DOHH2 (cell line): ENCODE measurements at regions not wholly inside any gene's neighbourhood (a gene's known extent, or its start where the extent isn't known, plus 50 kb on each side); places are given as distances from the start of the nearest gene placed in this dataset.

Experiments
- H3F3A ChIP-seq: fragments of 200-600 bp; sonication (generic), shearing (Covaris generic); 2 replicates; pipeline ENCODE4 v1.6.0; 2016; ENCODE audit warnings: antibody characterized with exemption, mild to moderate bottlenecking; ENCODE audit not compliant: control insufficient read depth, insufficient read depth
- H3K27ac ChIP-seq: fragments of 200-600 bp; sonication (generic); 2 replicates; pipeline ENCODE4 v1.5.1; 2014; ENCODE audit warnings: low read depth, mild to moderate bottlenecking, low read length, moderate library complexity
- H3K27me3 ChIP-seq: fragments of 200-600 bp; sonication (generic); 2 replicates; pipeline ENCODE4 v1.6.1; 2014; ENCODE audit warnings: mild to moderate bottlenecking, low read length, mixed read lengths; ENCODE audit not compliant: control insufficient read depth
- H3K36me3 ChIP-seq: fragments of 200-600 bp; sonication (generic); 2 replicates; pipeline ENCODE4 v1.6.1; 2014; ENCODE audit warnings: mild to moderate bottlenecking, low read length, moderate library complexity, mixed read lengths; ENCODE audit not compliant: control insufficient read depth
- H3K4me1 ChIP-seq: fragments of 200-600 bp; sonication (generic); 2 replicates; pipeline ENCODE4 v1.6.1; 2014; ENCODE audit warnings: mild to moderate bottlenecking, low read length, mixed read lengths; ENCODE audit not compliant: control insufficient read depth
- H3K4me2 ChIP-seq: fragments of 200-600 bp; sonication (generic); 2 replicates; pipeline ENCODE4 v1.6.0; 2014; ENCODE audit warnings: mild to moderate bottlenecking, low read length, moderate library complexity
- H3K4me3 ChIP-seq: fragments of 200-600 bp; sonication (generic); 2 replicates; pipeline ENCODE4 v1.5.1; 2014; ENCODE audit warnings: mild to moderate bottlenecking, low read length, mixed read lengths
- H3K79me2 ChIP-seq: fragments of 200-600 bp; sonication (generic); 2 replicates; pipeline ENCODE4 v1.6.1; 2014; ENCODE audit warnings: mild to moderate bottlenecking, low read length, mixed read lengths; ENCODE audit not compliant: control insufficient read depth
- H3K9me2 ChIP-seq: fragments of 200-600 bp; sonication (generic); replicated peaks from 2 replicates; pipeline ENCODE4 v1.6.1; 2014; ENCODE audit warnings: mild to moderate bottlenecking, low read length, mixed read lengths; ENCODE audit not compliant: control insufficient read depth
- H3K9me3 ChIP-seq: fragments of 200-600 bp; sonication (generic); 2 replicates; pipeline ENCODE4 v1.6.1; 2014; ENCODE audit warnings: antibody characterized with exemption, low read length, mixed read lengths; ENCODE audit not compliant: control insufficient read depth, insufficient read depth
- H4K20me1 ChIP-seq: fragments of 200-600 bp; sonication (generic); 2 replicates; pipeline ENCODE4 v1.6.0; 2014; ENCODE audit warnings: low read depth, mild to moderate bottlenecking, antibody characterized with exemption, low read length, moderate library complexity; ENCODE audit not compliant: control insufficient read depth, insufficient read depth
- CTCF ChIP-seq: fragments of 200-600 bp; sonication (generic); IDR thresholded peaks from one replicate; pipeline ENCODE4 v1.5.1; 2014; ENCODE audit warnings: antibody characterized with exemption, mild to moderate bottlenecking, low read depth, low read length; ENCODE audit not compliant: poor library complexity, severe bottlenecking
- EZH2phosphoT487 ChIP-seq: fragments of 200-600 bp; sonication (generic); IDR thresholded peaks from 2 replicates; pipeline ENCODE4 v1.6.1; 2017; ENCODE audit warnings: borderline replicate concordance, mild to moderate bottlenecking, antibody characterized with exemption, low read length, moderate library complexity, mixed read lengths

- Histone ChIP-seq H3K27ac (no peak overlapping the region), H3K36me3 (no peaks in the 10 kb centered on the region), H3K4me1 (no peaks in the 10 kb centered on the region), H3K27me3 (no peaks in the 10 kb centered on the region), H3F3A (no peaks in the 10 kb centered on the region), H3K9me3 (no peaks in the 10 kb centered on the region), H3K9me2 (no peaks in the 10 kb centered on the region), H4K20me1 (no peaks in the 10 kb centered on the region), H3K79me2 (no peaks in the 10 kb centered on the region), H3K4me3 (no peak overlapping the region), H3K4me2 (no peak overlapping the region)
- TF ChIP-seq EZH2phosphoT487 (no peak), CTCF (no peak)
Measured at GRCh38 chr15:62377736-62378480, 212.8 kb upstream of the C2CD4B start.

DNA sequence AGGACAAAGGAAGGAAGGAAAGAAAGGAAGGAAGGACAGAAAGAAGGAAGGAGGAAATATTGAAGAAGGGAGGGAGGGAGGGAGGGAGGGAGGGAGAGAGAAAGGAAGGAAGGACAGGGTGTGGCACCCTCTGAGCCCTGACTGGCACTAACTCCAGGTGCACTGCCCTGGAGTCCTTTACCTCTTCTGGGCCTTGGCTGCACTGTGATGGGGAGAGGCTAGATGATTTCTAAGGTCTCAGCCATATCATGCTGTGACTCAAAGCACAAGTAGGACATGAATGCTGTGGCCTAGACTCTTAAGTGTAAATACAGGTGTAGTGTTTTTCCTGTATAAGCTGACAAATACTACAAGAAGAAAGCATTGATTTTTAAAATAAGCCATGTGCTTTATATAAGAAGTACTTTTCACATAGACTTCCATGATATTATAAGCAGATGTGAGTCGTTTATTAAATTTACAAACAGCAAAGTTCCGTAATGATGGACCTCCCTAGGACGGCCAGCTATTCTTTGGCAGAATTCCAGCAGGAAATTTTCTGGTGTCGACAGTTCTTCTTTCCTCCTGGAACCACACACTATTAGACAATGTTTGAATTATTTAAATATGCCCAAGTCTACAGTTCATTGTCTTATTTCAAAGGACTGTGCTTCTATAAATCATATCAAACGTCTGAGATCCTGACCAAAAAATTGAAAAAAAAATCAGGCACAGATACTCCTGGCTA is 213.8 kb upstream of the C2CD4B start:
- Histone ChIP-seq H3K36me3 (no peaks in the 10 kb centered on the region), H4K20me1 (no peaks in the 10 kb centered on the region), H3F3A (no peaks in the 10 kb centered on the region), H3K27me3 (no peaks in the 10 kb centered on the region; the same call in 1 of the 2 replicates), H3K9me2 (no peaks in the 10 kb centered on the region), H3K9me3 (no peaks in the 10 kb centered on the region), H3K79me2 (no peaks in the 10 kb centered on the region), H3K4me3 (no peak overlapping the region), H3K4me2 (no peak overlapping the region), H3K4me1 (no peaks in the 10 kb centered on the region), H3K27ac (no peak overlapping the region)
- TF ChIP-seq CTCF (no peak), EZH2phosphoT487 (no peak)

DNA sequence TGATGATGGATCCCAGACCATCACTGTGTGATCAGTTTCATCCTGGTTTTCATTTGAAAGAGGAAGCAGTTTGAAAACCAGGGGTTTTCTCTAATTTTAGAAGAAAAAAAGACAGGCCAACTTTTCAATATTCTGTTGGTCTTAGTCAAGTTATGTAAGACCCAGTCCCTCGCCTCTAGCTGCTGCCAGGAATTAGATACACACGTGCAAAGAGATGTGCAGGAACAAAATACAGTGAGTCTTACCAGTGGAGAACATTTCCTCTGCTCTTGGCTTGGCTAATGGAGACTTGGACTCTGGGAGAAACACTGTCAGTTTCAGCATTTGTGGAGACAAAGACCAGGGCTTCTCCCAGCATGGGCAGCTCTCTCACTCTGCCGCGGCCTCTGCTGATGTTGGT is 214.9 kb upstream of the C2CD4B start:
- Histone ChIP-seq H3F3A (no peaks in the 10 kb centered on the region), H3K9me2 (no peaks in the 10 kb centered on the region), H3K79me2 (no peaks in the 10 kb centered on the region), H3K4me1 (no peaks in the 10 kb centered on the region), H3K27me3 (peaks cover 4% of the 10 kb centered on the region; the same call in 1 of the 2 replicates), H3K4me3 (no peak overlapping the region), H3K27ac (no peak overlapping the region), H3K36me3 (no peaks in the 10 kb centered on the region), H4K20me1 (no peaks in the 10 kb centered on the region), H3K9me3 (no peaks in the 10 kb centered on the region), H3K4me2 (no peak overlapping the region)
- TF ChIP-seq CTCF = no peak
